Fibroblast of lung (primary cell): ENCODE measurements at regions not wholly inside any gene's neighbourhood (a gene's known extent, or its start where the extent isn't known, plus 50 kb on each side); places are given as distances from the start of the nearest gene placed in this dataset.

ENCODE experiments used
- DNase-seq, 2 donors: peaks; one replicate each; pipeline versions ENCODE4 v3.0.0 to v3.0.0-alpha.2; 2010; ENCODE audit warnings: low read depth in 2 of 2
- H2AFZ ChIP-seq: 2 replicates; pipeline ENCODE4 v1.5.1; 2012; ENCODE audit warnings: low read length, control low read depth, inconsistent platforms
- H3K27ac ChIP-seq: 2 replicates; pipeline ENCODE4 v1.5.1; 2011; ENCODE audit warnings: low read length, control low read depth; ENCODE audit not compliant: insufficient read depth
- H3K27me3 ChIP-seq: 2 replicates; pipeline ENCODE4 v1.5.1; 2011; ENCODE audit warnings: mild to moderate bottlenecking, low read length; ENCODE audit not compliant: control insufficient read depth, insufficient read depth
- H3K36me3 ChIP-seq: 2 replicates; pipeline ENCODE4 v1.5.1; 2011; ENCODE audit warnings: low read length; ENCODE audit not compliant: control insufficient read depth, insufficient read depth
- H3K4me1 ChIP-seq: 2 replicates; pipeline ENCODE4 v1.5.1; 2011; ENCODE audit warnings: low read length; ENCODE audit not compliant: control insufficient read depth, insufficient read depth; ENCODE audit errors: extremely low read depth
- H3K4me2 ChIP-seq: 2 replicates; pipeline ENCODE4 v1.5.1; 2011; ENCODE audit warnings: low read length, control low read depth; ENCODE audit not compliant: insufficient read depth; ENCODE audit errors: extremely low read depth
- H3K4me3 ChIP-seq, 4 experiments: fragments of 200-600 bp in 1 of 4; sonication (generic) in 1 of 4; replicated peaks in 1 of 4; 2 replicates each; pipeline ENCODE4 v1.5.1; 2011 to 2016; ENCODE audit warnings: low read length in 4 of 4, low read depth in 3 of 4, mild to moderate bottlenecking in 3 of 4, control low read depth in 2 of 4, inconsistent platforms in 1 of 4, mixed read lengths in 1 of 4; ENCODE audit not compliant: insufficient read depth in 1 of 4; ENCODE audit errors: control extremely low read depth in 1 of 4
- H3K79me2 ChIP-seq: 2 replicates; pipeline ENCODE4 v1.5.1; 2012; ENCODE audit warnings: mild to moderate bottlenecking, low read length, inconsistent platforms; ENCODE audit not compliant: control insufficient read depth, insufficient read depth
- H3K9ac ChIP-seq: 2 replicates; pipeline ENCODE4 v1.5.1; 2011; ENCODE audit warnings: mild to moderate bottlenecking, low read length, control low read depth; ENCODE audit not compliant: insufficient read depth
- H3K9me3 ChIP-seq: 2 replicates; pipeline ENCODE4 v1.5.1; 2012; ENCODE audit warnings: low read depth, low read length; ENCODE audit not compliant: control insufficient read depth, insufficient read depth
- H4K20me1 ChIP-seq: 2 replicates; pipeline ENCODE4 v1.5.1; 2011; ENCODE audit warnings: low read length; ENCODE audit not compliant: control insufficient read depth, insufficient read depth; ENCODE audit errors: extremely low read depth
- CTCF ChIP-seq, 2 donors: IDR thresholded peaks in 1 of 2; conservative IDR thresholded peaks in 1 of 2; 1 replicate in 1 of 2; 2 replicates in 1 of 2; pipeline ENCODE4 v1.5.1; 2011 to 2012; ENCODE audit warnings: low read length in 2 of 2, control low read depth in 1 of 2, inconsistent platforms in 1 of 2, low read depth in 1 of 2, mild to moderate bottlenecking in 1 of 2
- EZH2 ChIP-seq: IDR thresholded peaks from 2 replicates; pipeline ENCODE4 v1.5.1; 2012; ENCODE audit warnings: low read length, control low read depth, mild to moderate bottlenecking; ENCODE audit errors: missing control alignments

- H4K20me1 ChIP-seq = no peaks in the 10 kb centered on the region
- no peaks in the 10 kb centered on the region for H3K36me3 ChIP-seq
- no peaks in the 10 kb centered on the region for H3K9me3 ChIP-seq
- H3K4me3 ChIP-seq = no peak overlapping the region
- H3K27me3 ChIP-seq = no peaks in the 10 kb centered on the region
- no peak overlapping the region for H3K9ac ChIP-seq
- no peak overlapping the region for H2AFZ ChIP-seq
- no peak overlapping the region for H3K27ac ChIP-seq
- no peak overlapping the region for H3K4me2 ChIP-seq
- TF ChIP-seq CTCF (conservative IDR thresholded peaks at IDR 0.05 in 1 of 2, IDR thresholded peaks at IDR 0.05 in 1 of 2; ENCODE audit: low read depth in 1 of 2, low read length in 2 of 2) = no peak
- no peak for TF ChIP-seq EZH2
- DNase-seq = no peak
- H3K4me1 ChIP-seq = no peaks in the 10 kb centered on the region
- no peaks in the 10 kb centered on the region for H3K79me2 ChIP-seq
Observed at GRCh38 chr6:122075084-122075838, 324.2 kb upstream of the HSF2 start.

- Histone ChIP-seq H3K4me1 (no peaks in the 10 kb centered on the region), H3K9ac (no peak overlapping the region), H3K27ac (no peak overlapping the region), H3K9me3 (no peaks in the 10 kb centered on the region), H3K4me3 (no peak overlapping the region), H4K20me1 (no peaks in the 10 kb centered on the region), H3K4me2 (no peak overlapping the region), H2AFZ (no peak overlapping the region), H3K27me3 (no peaks in the 10 kb centered on the region), H3K36me3 (no peaks in the 10 kb centered on the region), H3K79me2 (no peaks in the 10 kb centered on the region)
- no peak for DNase-seq
- no peak for TF ChIP-seq CTCF (conservative IDR thresholded peaks at IDR 0.05 in 1 of 2, IDR thresholded peaks at IDR 0.05 in 1 of 2; ENCODE audit: low read depth in 1 of 2, low read length in 2 of 2)
- no peak for TF ChIP-seq EZH2
Observed at GRCh38 chr6:122075917-122076316, 323.5 kb upstream of the HSF2 start.

GRCh38 chr6:122077603-122078002, 321.8 kb upstream of the HSF2 start:
- Histone ChIP-seq H3K4me1 (no peaks in the 10 kb centered on the region), H3K27me3 (no peaks in the 10 kb centered on the region), H3K4me2 (no peak overlapping the region), H3K9ac (no peak overlapping the region), H2AFZ (no peak overlapping the region), H4K20me1 (no peaks in the 10 kb centered on the region), H3K4me3 (no peak overlapping the region), H3K9me3 (no peaks in the 10 kb centered on the region), H3K27ac (no peak overlapping the region), H3K79me2 (no peaks in the 10 kb centered on the region), H3K36me3 (no peaks in the 10 kb centered on the region)
- DNase-seq = no peak
- TF ChIP-seq CTCF (conservative IDR thresholded peaks at IDR 0.05 in 1 of 2, IDR thresholded peaks at IDR 0.05 in 1 of 2; ENCODE audit: low read depth in 1 of 2, low read length in 2 of 2) = no peak
- no peak for TF ChIP-seq EZH2
